ENCODE measurements at regions not wholly inside any gene's neighbourhood (a gene's known extent, or its start where the extent isn't known, plus 50 kb on each side); places are given as distances from the start of the nearest gene placed in this dataset.

GRCh38 chr3:30372837-30373236 lies 233.6 kb upstream of the TGFBR2 start:
- no peak for DNase-seq

- DNase-seq = no peak
Observed at GRCh38 chr3:30384546-30385072, 221.8 kb upstream of the TGFBR2 start.

GRCh38 chr3:30393079-30393478 lies 213.3 kb upstream of the TGFBR2 start:
- no peak for DNase-seq

GRCh38 chr3:30397030-30397429 lies 209.4 kb upstream of the TGFBR2 start:
- DNase-seq = no peak

- DNase-seq = no peak
Observed at GRCh38 chr3:30399394-30400181, 206.8 kb upstream of the TGFBR2 start.

GRCh38 chr3:30400926-30401325 lies 205.5 kb upstream of the TGFBR2 start:
- no peak for DNase-seq

- no peak for DNase-seq
Observed at GRCh38 chr3:30401971-30402370, 204.4 kb upstream of the TGFBR2 start.

GRCh38 chr3:30407651-30408050 lies 198.8 kb upstream of the TGFBR2 start:
- no peak for DNase-seq

GRCh38 chr3:30408105-30408557 lies 198.3 kb upstream of the TGFBR2 start:
- DNase-seq = no peak

GRCh38 chr3:30418443-30418842 lies 188.0 kb upstream of the TGFBR2 start:
- no peak for DNase-seq

GRCh38 chr3:30421266-30421665 lies 185.1 kb upstream of the TGFBR2 start:
- DNase-seq = no peak

GRCh38 chr3:30426293-30426993 lies 180.0 kb upstream of the TGFBR2 start:
- DNase-seq = no peak

- DNase-seq = no peak
Observed at GRCh38 chr3:30428251-30428650, 178.2 kb upstream of the TGFBR2 start.

GRCh38 chr3:30435861-30436331 lies 170.5 kb upstream of the TGFBR2 start:
- DNase-seq = no peak

- no peak for DNase-seq
Observed at GRCh38 chr3:30437171-30437601, 169.2 kb upstream of the TGFBR2 start.

GRCh38 chr3:30438126-30438525 lies 168.3 kb upstream of the TGFBR2 start:
- no peak for DNase-seq

- no peak for DNase-seq
Observed at GRCh38 chr3:30439451-30440053, 166.8 kb upstream of the TGFBR2 start.

GRCh38 chr3:30440147-30440604 lies 166.2 kb upstream of the TGFBR2 start:
- no peak for DNase-seq

GRCh38 chr3:30440880-30441279 lies 165.5 kb upstream of the TGFBR2 start:
- no peak for DNase-seq

- DNase-seq = no peak
Observed at GRCh38 chr3:30443756-30444673, 162.4 kb upstream of the TGFBR2 start.

GRCh38 chr3:30448450-30449289 lies 157.7 kb upstream of the TGFBR2 start:
- DNase-seq = no peak
